SK-N-SH treated with all-trans-retinoic acid at 6 μM for 48 hours (cell line): ENCODE measurements at regions not wholly inside any gene's neighbourhood (a gene's known extent, or its start where the extent isn't known, plus 50 kb on each side); places are given as distances from the start of the nearest gene placed in this dataset.

Source experiments
- BACH2 ChIP-seq: fragments of 250-450 bp; sonication (Bioruptor Pico); IDR thresholded peaks from 2 replicates; pipeline ENCODE4 v1.9.0; 2021; ENCODE audit warnings: mild to moderate bottlenecking, borderline replicate concordance
- GLIS3 ChIP-seq: fragments of 250-450 bp; sonication (Bioruptor Pico); IDR thresholded peaks from 2 replicates; pipeline ENCODE4 v1.5.0; 2020; ENCODE audit warnings: mild to moderate bottlenecking, moderate library complexity
- RARB ChIP-seq: fragments of 250-450 bp; sonication (Bioruptor Pico); IDR thresholded peaks from 2 replicates; pipeline ENCODE4 v1.8.0; 2021; ENCODE audit warnings: mild to moderate bottlenecking, moderate library complexity
- SNAI2 ChIP-seq: fragments of 250-450 bp; sonication (Bioruptor Pico); IDR thresholded peaks from 2 replicates; pipeline ENCODE4 v1.5.0; 2020; ENCODE audit warnings: mild to moderate bottlenecking, moderate library complexity
- TCF4 ChIP-seq: fragments of 250-450 bp; sonication (Bioruptor Pico); IDR thresholded peaks from 2 replicates; pipeline ENCODE4 v1.8.0; 2021; ENCODE audit warnings: mild to moderate bottlenecking, moderate library complexity, borderline replicate concordance
- ZFP3 ChIP-seq: fragments of 250-450 bp; sonication (Bioruptor Pico); IDR thresholded peaks from 2 replicates; pipeline ENCODE4 v1.5.0; 2020; ENCODE audit warnings: mild to moderate bottlenecking, moderate library complexity
- TF ChIP-seq, protein P1 (sequence below): fragments of 250-450 bp; sonication (Bioruptor Pico); IDR thresholded peaks from 2 replicates; pipeline ENCODE4 v1.5.0; 2020; ENCODE audit warnings: mild to moderate bottlenecking, moderate library complexity

DNA sequence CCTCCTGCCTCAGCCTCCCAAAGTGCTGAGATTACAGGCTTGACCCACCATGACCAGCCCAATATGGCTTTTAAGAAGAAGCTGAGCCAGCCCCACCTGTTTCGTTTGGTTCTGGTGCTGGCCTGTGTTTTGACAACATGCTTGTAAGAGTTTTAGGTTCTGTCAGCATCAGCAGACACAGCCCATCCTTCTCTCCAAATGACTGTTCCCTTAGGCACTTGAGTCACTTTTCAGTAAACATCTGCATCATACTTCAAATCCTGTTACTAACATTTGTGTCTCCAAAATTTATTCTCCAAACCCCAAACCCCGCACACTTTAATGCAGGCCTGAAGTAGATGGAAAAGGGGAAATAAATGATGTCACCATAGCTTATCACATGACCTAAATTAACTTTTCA lies 1118.5 kb downstream of the TSN start:
- TF ChIP-seq RARB (CRISPR knock-in tag) (no peak), TCF4 (CRISPR knock-in tag) (no peak), SNAI2 (CRISPR knock-in tag) (no peak), ZFP3 (CRISPR knock-in tag) (no peak), BACH2 (CRISPR knock-in tag) (no peak), GLIS3 (no peak)
- TF ChIP-seq, protein P1, sequence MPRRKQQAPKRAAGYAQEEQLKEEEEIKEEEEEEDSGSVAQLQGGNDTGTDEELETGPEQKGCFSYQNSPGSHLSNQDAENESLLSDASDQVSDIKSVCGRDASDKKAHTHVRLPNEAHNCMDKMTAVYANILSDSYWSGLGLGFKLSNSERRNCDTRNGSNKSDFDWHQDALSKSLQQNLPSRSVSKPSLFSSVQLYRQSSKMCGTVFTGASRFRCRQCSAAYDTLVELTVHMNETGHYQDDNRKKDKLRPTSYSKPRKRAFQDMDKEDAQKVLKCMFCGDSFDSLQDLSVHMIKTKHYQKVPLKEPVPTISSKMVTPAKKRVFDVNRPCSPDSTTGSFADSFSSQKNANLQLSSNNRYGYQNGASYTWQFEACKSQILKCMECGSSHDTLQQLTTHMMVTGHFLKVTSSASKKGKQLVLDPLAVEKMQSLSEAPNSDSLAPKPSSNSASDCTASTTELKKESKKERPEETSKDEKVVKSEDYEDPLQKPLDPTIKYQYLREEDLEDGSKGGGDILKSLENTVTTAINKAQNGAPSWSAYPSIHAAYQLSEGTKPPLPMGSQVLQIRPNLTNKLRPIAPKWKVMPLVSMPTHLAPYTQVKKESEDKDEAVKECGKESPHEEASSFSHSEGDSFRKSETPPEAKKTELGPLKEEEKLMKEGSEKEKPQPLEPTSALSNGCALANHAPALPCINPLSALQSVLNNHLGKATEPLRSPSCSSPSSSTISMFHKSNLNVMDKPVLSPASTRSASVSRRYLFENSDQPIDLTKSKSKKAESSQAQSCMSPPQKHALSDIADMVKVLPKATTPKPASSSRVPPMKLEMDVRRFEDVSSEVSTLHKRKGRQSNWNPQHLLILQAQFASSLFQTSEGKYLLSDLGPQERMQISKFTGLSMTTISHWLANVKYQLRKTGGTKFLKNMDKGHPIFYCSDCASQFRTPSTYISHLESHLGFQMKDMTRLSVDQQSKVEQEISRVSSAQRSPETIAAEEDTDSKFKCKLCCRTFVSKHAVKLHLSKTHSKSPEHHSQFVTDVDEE (CRISPR knock-in tag), result no peak
